ACC112 (cell line): ENCODE measurements at regions not wholly inside any gene's neighbourhood (a gene's known extent, or its start where the extent isn't known, plus 50 kb on each side); places are given as distances from the start of the nearest gene placed in this dataset.

Source experiments
- H2AFZ ChIP-seq: fragments of 200-600 bp; sonication (generic); one replicate; pipeline ENCODE4 v1.6.0; 2017; ENCODE audit warnings: antibody characterized with exemption, low read length; ENCODE audit not compliant: unreplicated experiment
- H3K27ac ChIP-seq: fragments of 200-600 bp; sonication (generic); 2 replicates; pipeline ENCODE4 v1.5.1; 2014; ENCODE audit warnings: low read depth, mild to moderate bottlenecking, antibody characterized with exemption, low read length, moderate library complexity
- H3K27me3 ChIP-seq: fragments of 200-600 bp; sonication (generic); 2 replicates; pipeline ENCODE4 v1.6.1; 2014; ENCODE audit warnings: mild to moderate bottlenecking, antibody characterized with exemption, low read length, moderate library complexity, mixed read lengths; ENCODE audit not compliant: insufficient read depth
- H3K36me3 ChIP-seq: fragments of 200-600 bp; sonication (generic); 2 replicates; pipeline ENCODE4 v1.6.1; 2016; ENCODE audit warnings: mild to moderate bottlenecking, antibody characterized with exemption, low read length, moderate library complexity, mixed read lengths; ENCODE audit not compliant: insufficient read depth
- H3K4me1 ChIP-seq: fragments of 200-600 bp; sonication (generic); one replicate; pipeline ENCODE4 v1.6.1; 2016; ENCODE audit warnings: low read length, mixed read lengths; ENCODE audit not compliant: insufficient read depth, unreplicated experiment, control insufficient read depth
- H3K4me3 ChIP-seq: fragments of 200-600 bp; sonication (generic); 2 replicates; pipeline ENCODE4 v1.5.1; 2014; ENCODE audit warnings: mild to moderate bottlenecking, low read depth, low read length
- H3K79me2 ChIP-seq: fragments of 200-600 bp; sonication (generic); one replicate; pipeline ENCODE4 v1.6.0; 2016; ENCODE audit warnings: low read length; ENCODE audit not compliant: control insufficient read depth, unreplicated experiment, insufficient read depth

DNA sequence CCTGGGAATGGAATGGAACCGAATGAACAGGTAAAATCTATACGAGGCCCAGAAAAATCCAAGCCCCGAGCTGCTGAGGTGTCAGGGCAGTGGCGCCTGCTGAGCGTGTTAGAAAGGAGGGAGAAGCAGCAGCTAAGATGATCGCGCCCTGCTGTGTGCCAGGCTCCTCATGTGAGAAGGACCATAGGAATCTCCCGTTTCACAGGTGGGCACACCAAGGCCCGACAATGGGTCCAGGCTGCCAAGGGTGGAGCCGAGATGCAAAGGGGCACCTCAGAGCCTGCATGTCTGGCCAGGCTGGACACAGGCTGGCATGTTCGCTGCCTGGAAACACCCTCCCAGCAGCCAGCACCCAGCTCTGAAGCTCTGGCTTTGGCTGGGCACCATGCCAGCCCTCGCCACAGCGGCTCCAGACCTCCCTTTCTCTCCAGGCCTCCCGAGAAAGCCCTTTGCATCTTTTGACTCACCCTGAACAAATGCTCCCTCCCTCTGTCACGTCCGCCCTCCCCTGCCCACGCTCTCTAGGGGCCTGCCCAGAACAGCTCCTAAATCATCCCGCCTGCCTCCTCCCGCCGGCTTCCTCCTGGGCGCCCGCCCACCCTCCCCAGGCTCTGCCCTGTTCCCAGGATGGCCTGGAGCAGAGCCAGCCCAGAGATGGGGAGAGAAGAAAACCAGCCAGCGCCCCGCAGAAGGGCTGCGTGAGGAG lies 217.8 kb upstream of the GSE1 start:
- H3K79me2 ChIP-seq: peaks cover 8% of the 10 kb centered on the region
- peak overlapping the region; percentile 90 for H3K27ac ChIP-seq
- H3K4me3 ChIP-seq: peak overlapping the region; percentile 66
- peaks cover 43% of the 10 kb centered on the region for H3K4me1 ChIP-seq
- peak overlapping the region; percentile 41 for H2AFZ ChIP-seq
- H3K36me3 ChIP-seq: no peaks in the 10 kb centered on the region
- no peaks in the 10 kb centered on the region for H3K27me3 ChIP-seq

DNA sequence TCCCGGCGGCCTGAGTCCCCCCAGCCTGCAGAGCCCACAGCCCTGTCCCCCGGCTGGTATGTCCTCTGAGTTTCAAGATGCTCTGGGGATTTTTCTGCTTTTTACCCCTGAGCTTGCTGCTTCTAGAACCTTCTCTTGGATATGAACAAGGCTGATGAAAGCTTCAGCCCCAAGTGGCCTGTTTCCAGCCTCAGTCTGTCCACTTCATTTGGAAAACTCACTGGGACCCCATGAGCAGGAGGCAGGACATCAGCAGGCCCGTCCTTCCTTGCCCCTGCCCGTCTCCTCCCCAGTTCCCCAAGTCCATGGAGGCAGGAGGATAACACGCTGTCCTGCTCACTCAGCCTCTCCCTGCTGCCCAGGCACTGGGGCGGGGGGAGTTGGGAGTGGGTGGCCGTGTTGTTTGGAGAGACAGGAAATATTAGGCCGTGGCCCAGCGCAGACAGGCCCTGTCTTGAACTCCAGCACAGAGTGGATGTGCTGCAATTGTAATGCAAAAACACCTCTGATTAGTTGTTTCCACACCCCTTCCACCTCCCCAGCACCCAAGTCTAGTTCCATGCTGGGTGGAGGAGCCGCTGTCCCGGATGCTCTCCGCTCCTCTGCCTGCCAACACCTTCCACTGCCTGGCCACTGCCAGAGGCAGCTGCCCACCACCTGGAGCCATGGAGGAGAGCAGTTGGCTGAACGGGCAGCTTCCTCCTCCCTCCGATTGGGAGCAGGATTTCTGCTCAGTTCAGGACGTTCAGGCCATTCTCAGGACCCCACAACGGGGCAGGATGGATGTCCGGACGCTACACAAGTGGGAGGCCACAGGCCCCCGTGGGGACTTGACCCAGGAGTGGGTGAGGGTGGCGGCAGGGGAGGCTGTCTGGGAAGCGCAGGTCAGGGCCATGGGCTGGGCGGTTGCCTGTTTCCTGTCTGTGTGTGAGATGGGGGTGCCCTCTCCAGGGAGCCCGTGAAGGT lies 216.9 kb upstream of the GSE1 start:
- H3K4me3 ChIP-seq: peak overlapping the region; percentile 66
- H3K4me1 ChIP-seq: peaks cover 39% of the 10 kb centered on the region
- peaks cover 8% of the 10 kb centered on the region for H3K79me2 ChIP-seq
- H3K27me3 ChIP-seq: no peaks in the 10 kb centered on the region
- H3K36me3 ChIP-seq: no peaks in the 10 kb centered on the region
- peak overlapping the region; percentile 57 for H2AFZ ChIP-seq
- peak overlapping the region; percentile 90 for H3K27ac ChIP-seq

- H3K4me1 ChIP-seq: peaks cover 31% of the 10 kb centered on the region
- no peaks in the 10 kb centered on the region for H3K27me3 ChIP-seq
- no peaks in the 10 kb centered on the region for H3K36me3 ChIP-seq
- H3K4me3 ChIP-seq: peak overlapping the region; percentile 66; the same call in 1 of the 2 replicates
- no peak overlapping the region for H2AFZ ChIP-seq
- peak overlapping the region; percentile 90 for H3K27ac ChIP-seq
- peaks cover 8% of the 10 kb centered on the region for H3K79me2 ChIP-seq
Measured at GRCh38 chr16:85396879-85397871, 215.9 kb upstream of the GSE1 start.

DNA sequence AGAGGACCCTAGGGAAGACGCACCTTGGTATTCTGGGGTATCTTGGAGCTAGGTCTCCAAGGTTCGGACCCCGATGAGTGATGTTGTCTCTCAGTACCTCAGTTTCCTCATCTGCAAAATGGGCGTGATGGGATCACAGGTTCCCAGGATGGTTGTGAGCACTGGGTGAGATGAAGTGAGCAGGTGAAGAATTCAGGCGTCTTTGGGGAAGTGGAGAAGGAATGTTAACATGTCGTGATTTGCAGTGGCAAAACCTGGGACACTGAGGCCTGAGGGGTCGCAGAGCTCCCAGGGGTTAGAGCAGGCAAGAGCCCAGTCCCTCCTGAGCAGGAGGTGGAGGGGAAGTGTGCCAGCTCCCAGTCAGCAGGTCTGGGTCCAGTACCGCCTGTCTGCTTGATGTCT lies 215.1 kb upstream of the GSE1 start:
- no peaks in the 10 kb centered on the region for H3K27me3 ChIP-seq
- H3K27ac ChIP-seq: no peak overlapping the region
- H2AFZ ChIP-seq: no peak overlapping the region
- H3K4me3 ChIP-seq: no peak overlapping the region
- peaks cover 37% of the 10 kb centered on the region for H3K4me1 ChIP-seq
- H3K79me2 ChIP-seq: peaks cover 8% of the 10 kb centered on the region
- no peaks in the 10 kb centered on the region for H3K36me3 ChIP-seq

DNA sequence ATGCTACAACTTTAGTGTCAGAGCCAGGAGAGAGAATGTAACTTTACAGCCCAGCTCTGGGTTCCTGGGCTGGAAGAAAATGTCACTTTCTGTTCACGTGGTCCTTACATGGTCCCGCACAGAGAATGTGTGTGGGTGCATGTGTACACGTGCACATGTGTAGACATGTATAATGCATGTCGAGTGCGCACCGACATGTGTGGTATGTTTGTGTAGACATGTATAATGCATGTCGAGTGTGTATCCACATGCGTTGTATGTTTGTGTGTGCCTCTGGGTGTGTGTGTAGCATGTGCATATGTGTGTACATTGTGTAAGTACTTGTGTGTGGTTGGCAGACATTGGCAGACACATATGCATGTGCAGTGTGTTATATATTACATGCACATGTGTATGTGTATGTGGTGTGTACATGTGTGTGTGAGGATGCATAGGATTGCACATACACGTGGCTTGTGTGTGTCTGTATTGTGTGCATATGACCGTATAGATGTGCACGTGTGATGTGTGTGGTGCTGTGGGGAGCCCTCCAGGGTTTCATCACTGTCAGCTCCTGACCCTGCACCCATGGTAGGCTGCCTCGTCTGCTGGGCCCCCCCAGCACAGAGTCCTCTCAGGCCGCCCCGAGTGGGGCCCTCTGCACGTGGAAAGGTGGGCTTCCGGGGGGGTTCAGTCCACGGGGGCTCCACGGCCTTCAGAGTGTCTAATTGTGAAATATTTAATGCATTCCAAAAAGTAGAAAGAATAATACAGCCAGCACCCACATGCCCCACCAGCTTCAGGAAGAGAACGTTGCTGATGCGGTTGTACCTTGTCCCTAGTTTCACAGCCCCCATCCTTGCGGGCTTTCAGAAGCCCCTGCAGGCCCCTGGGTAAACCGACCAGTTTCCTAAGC lies 214.2 kb upstream of the GSE1 start:
- Histone ChIP-seq H3K36me3 (no peaks in the 10 kb centered on the region), H3K27me3 (no peaks in the 10 kb centered on the region), H3K27ac (no peak overlapping the region), H2AFZ (no peak overlapping the region), H3K79me2 (peaks cover 8% of the 10 kb centered on the region), H3K4me3 (no peak overlapping the region), H3K4me1 (peaks cover 40% of the 10 kb centered on the region)

- peaks cover 35% of the 10 kb centered on the region for H3K4me1 ChIP-seq
- H3K27ac ChIP-seq: no peak overlapping the region
- peaks cover 4% of the 10 kb centered on the region for H3K79me2 ChIP-seq
- no peaks in the 10 kb centered on the region for H3K36me3 ChIP-seq
- no peak overlapping the region for H2AFZ ChIP-seq
- no peak overlapping the region for H3K4me3 ChIP-seq
- no peaks in the 10 kb centered on the region for H3K27me3 ChIP-seq
Measured at GRCh38 chr16:85399583-85400284, 213.4 kb upstream of the GSE1 start.

DNA sequence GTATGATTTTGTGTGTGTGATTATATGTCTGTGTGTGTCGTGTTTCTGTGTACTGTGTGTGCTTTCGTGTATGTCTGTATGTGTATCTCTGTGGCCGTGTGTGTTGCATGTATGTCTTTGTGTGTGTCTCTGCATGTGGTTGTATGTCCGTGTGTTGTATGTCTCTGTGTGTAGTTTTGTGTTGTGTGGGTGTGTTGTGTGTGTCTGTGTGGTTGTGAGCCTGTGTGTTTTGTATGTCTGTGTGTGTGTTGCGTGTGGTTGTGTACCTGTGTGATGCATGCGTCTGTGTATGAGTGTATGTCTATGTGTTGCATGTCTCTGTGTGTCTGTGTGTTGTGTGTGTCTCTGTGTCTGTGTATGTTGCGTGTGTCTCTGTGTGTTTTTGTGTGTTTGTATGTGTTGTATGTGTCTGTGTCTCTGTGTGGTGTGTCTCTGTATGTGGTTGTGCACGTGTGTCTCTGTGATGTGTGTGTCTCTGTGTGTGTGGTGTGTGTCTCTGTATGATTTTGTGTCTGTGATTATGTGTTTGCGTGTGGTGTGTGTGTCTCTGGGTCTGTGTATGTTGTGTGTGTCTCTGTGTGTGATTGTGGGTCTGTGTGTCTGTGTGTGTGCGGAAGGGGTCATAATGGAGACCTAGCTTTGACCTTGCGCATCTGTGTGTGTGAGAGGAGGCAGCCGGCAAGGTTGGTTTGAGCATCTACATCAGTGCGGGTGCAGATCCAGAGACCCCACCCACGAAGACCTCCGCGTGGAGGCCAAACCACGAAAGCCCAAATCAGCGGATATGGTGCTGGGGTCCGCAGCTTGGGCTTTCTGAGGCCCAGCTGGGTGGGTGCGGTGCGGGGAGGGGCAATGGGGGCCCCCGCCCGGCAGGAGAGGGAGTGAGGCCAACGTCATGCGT lies 212.6 kb upstream of the GSE1 start:
- Histone ChIP-seq H3K27ac (no peak overlapping the region), H3K27me3 (no peaks in the 10 kb centered on the region), H2AFZ (no peak overlapping the region), H3K36me3 (no peaks in the 10 kb centered on the region), H3K79me2 (peaks cover 2% of the 10 kb centered on the region), H3K4me3 (no peak overlapping the region), H3K4me1 (peaks cover 28% of the 10 kb centered on the region)

- H3K36me3 ChIP-seq: no peaks in the 10 kb centered on the region
- no peak overlapping the region for H2AFZ ChIP-seq
- no peaks in the 10 kb centered on the region for H3K27me3 ChIP-seq
- H3K79me2 ChIP-seq: peaks cover 2% of the 10 kb centered on the region
- no peak overlapping the region for H3K27ac ChIP-seq
- no peak overlapping the region for H3K4me3 ChIP-seq
- peaks cover 21% of the 10 kb centered on the region for H3K4me1 ChIP-seq
Measured at GRCh38 chr16:85401370-85401916, 211.7 kb upstream of the GSE1 start.
